HEK293T (cell line): ENCODE measurements at regions not wholly inside any gene's neighbourhood (a gene's known extent, or its start where the extent isn't known, plus 50 kb on each side); places are given as distances from the start of the nearest gene placed in this dataset.

ENCODE experiments used
- BHLHE40 ChIP-seq: fragments of 450-650 bp; IDR thresholded peaks from 2 replicates; pipeline ENCODE4 v1.6.1; 2016; ENCODE audit warnings: mild to moderate bottlenecking, moderate library complexity, borderline replicate concordance
- ELF4 ChIP-seq: fragments of 450-650 bp; IDR thresholded peaks from 2 replicates; pipeline ENCODE4 v1.6.1; 2017; ENCODE audit warnings: antibody characterized with exemption
- FOXA1 ChIP-seq: fragments of 450-650 bp; IDR thresholded peaks from 2 replicates; pipeline ENCODE4 v1.6.1; 2016; ENCODE audit warnings: mild to moderate bottlenecking
- FOXM1 ChIP-seq: fragments of 450-650 bp; IDR thresholded peaks from 2 replicates; pipeline ENCODE4 v1.6.1; 2017; ENCODE audit warnings: mild to moderate bottlenecking, borderline replicate concordance
- NFRKB ChIP-seq: fragments of 450-650 bp; IDR thresholded peaks from 2 replicates; pipeline ENCODE4 v1.6.1; 2016; ENCODE audit warnings: mild to moderate bottlenecking, moderate library complexity

DNA sequence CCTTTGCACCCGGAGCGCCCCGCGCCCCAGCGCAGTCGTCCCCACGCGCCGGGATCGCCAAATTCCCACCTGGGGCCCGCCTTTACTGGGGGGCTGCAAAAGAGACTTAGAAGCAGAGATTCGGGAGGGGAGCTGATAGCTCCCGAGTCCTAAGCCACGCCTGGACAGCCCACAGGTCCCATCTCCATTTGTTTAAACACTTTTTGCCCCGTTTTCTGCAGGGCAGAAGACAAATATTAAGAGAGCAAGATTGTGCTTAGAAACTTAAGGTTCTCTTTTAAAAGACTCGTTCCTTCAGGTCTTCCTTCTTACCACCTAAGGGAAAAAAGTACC lies 299.1 kb upstream of the NFE2L3 start:
- TF ChIP-seq ELF4 (no peak), BHLHE40 (no peak), NFRKB (no peak), FOXM1 (no peak), FOXA1 (no peak)
